ENCODE measurements at regions not wholly inside any gene's neighbourhood (a gene's known extent, or its start where the extent isn't known, plus 50 kb on each side); places are given as distances from the start of the nearest gene placed in this dataset.
"Not testable (repeated sequence)": the region's sequence is repeated elsewhere in the genome, so short reads cannot be mapped to it uniquely, and the experiment has no call there.

- H3K36me3 ChIP-seq (replicated peaks) = no peaks in the 10 kb centered on the region
- DNase-seq (ENCODE audit: low spot score in 2 of 2) = no peak
- in situ Hi-C loops (cut with MboI; ENCODE audit: low sequenced_read_pairs) = no loop called here
- no peaks in the 10 kb centered on the region for H3K4me1 ChIP-seq
- no peaks in the 10 kb centered on the region for H3K27me3 ChIP-seq (ENCODE audit: low read depth)
- no peak overlapping the region for H3K4me3 ChIP-seq
- no peaks in the 10 kb centered on the region for H3K9me3 ChIP-seq
These were observed 94.3 kb upstream of the STK32A start for GRCh38 chr5:147140558-147140957.

GRCh38 chr5:147141580-147141979, 93.2 kb upstream of the STK32A start:
- H3K4me3 ChIP-seq; H3K9me3 ChIP-seq; DNase-seq (ENCODE audit: low spot score in 2 of 2); H3K4me1 ChIP-seq; in situ Hi-C loops (cut with MboI; ENCODE audit: low sequenced_read_pairs); H3K36me3 ChIP-seq (replicated peaks); H3K27me3 ChIP-seq (ENCODE audit: low read depth): not testable (repeated sequence)

GRCh38 chr5:147143215-147143614, 91.6 kb upstream of the STK32A start:
- Histone ChIP-seq H3K36me3 (replicated peaks) (no peaks in the 10 kb centered on the region), H3K4me1 (no peaks in the 10 kb centered on the region), H3K4me3 (no peak overlapping the region), H3K9me3 (no peaks in the 10 kb centered on the region), H3K27me3 (ENCODE audit: low read depth) (no peaks in the 10 kb centered on the region)
- DNase-seq (ENCODE audit: low spot score in 2 of 2) = no peak
- in situ Hi-C loops (cut with MboI; ENCODE audit: low sequenced_read_pairs) = no loop called here

- in situ Hi-C loops (cut with MboI; ENCODE audit: low sequenced_read_pairs) = no loop called here
- DNase-seq (ENCODE audit: low spot score in 2 of 2) = no peak
- H3K27me3 ChIP-seq (ENCODE audit: low read depth) = no peaks in the 10 kb centered on the region
- no peaks in the 10 kb centered on the region for H3K9me3 ChIP-seq
- H3K36me3 ChIP-seq (replicated peaks) = no peaks in the 10 kb centered on the region
- no peaks in the 10 kb centered on the region for H3K4me1 ChIP-seq
- H3K4me3 ChIP-seq = no peak overlapping the region
These were observed 89.5 kb upstream of the STK32A start for GRCh38 chr5:147145328-147145727.

- Histone ChIP-seq H3K9me3 (no peaks in the 10 kb centered on the region), H3K36me3 (replicated peaks) (no peaks in the 10 kb centered on the region), H3K27me3 (ENCODE audit: low read depth) (0 out of 2 replicates have a peak, but pooled peaks cover 3% of the 10 kb centered on the region), H3K4me3 (no peak overlapping the region), H3K4me1 (no peaks in the 10 kb centered on the region)
- in situ Hi-C loops (cut with MboI; ENCODE audit: low sequenced_read_pairs) = no loop called here
- no peak for DNase-seq (ENCODE audit: low spot score in 2 of 2)
These were observed 86.1 kb upstream of the STK32A start for GRCh38 chr5:147148715-147149114.

- in situ Hi-C loops (cut with MboI; ENCODE audit: low sequenced_read_pairs) = no loop called here
- Histone ChIP-seq H3K4me1 (no peaks in the 10 kb centered on the region), H3K27me3 (ENCODE audit: low read depth) (0 out of 2 replicates have a peak, but pooled peaks cover 3% of the 10 kb centered on the region), H3K4me3 (no peak overlapping the region), H3K9me3 (no peaks in the 10 kb centered on the region), H3K36me3 (replicated peaks) (no peaks in the 10 kb centered on the region)
- no peak for DNase-seq (ENCODE audit: low spot score in 2 of 2)
These were observed 82.7 kb upstream of the STK32A start for GRCh38 chr5:147152086-147152485.

- no peaks in the 10 kb centered on the region for H3K9me3 ChIP-seq
- H3K27me3 ChIP-seq (ENCODE audit: low read depth) = peaks cover 8% of the 10 kb centered on the region; the same call in 1 of the 2 replicates
- no peak overlapping the region for H3K4me3 ChIP-seq
- no peak for DNase-seq (ENCODE audit: low spot score in 2 of 2)
- H3K4me1 ChIP-seq = no peaks in the 10 kb centered on the region
- in situ Hi-C loops (cut with MboI; ENCODE audit: low sequenced_read_pairs) = no loop called here
- no peaks in the 10 kb centered on the region for H3K36me3 ChIP-seq (replicated peaks)
These were observed 80.0 kb upstream of the STK32A start for GRCh38 chr5:147154809-147155208.

GRCh38 chr5:147156012-147156411, 78.8 kb upstream of the STK32A start:
- in situ Hi-C loops (cut with MboI; ENCODE audit: low sequenced_read_pairs) = no loop called here

GRCh38 chr5:147160902-147161700, 73.7 kb upstream of the STK32A start:
- peak in 1 of 2 experiments; percentile 3 for DNase-seq (ENCODE audit: low spot score in 2 of 2)

More at GRCh38 chr5:147156012-147156411, 78.8 kb upstream of the STK32A start:
- no peak for DNase-seq (ENCODE audit: low spot score in 2 of 2)
- Histone ChIP-seq H3K4me1 (no peaks in the 10 kb centered on the region), H3K4me3 (no peak overlapping the region), H3K9me3 (no peaks in the 10 kb centered on the region), H3K36me3 (replicated peaks) (no peaks in the 10 kb centered on the region), H3K27me3 (ENCODE audit: low read depth) (peaks cover 8% of the 10 kb centered on the region; the same call in 1 of the 2 replicates)

GRCh38 chr5:147162740-147163139, 72.1 kb upstream of the STK32A start:
- no peak for DNase-seq (ENCODE audit: low spot score in 2 of 2)
- no peaks in the 10 kb centered on the region for H3K4me1 ChIP-seq
- no peaks in the 10 kb centered on the region for H3K9me3 ChIP-seq
- H3K36me3 ChIP-seq (replicated peaks) = no peaks in the 10 kb centered on the region
- no peak overlapping the region for H3K4me3 ChIP-seq
- in situ Hi-C loops (cut with MboI; ENCODE audit: low sequenced_read_pairs) = no loop called here
- peaks cover 7% of the 10 kb centered on the region; the same call in 1 of the 2 replicates for H3K27me3 ChIP-seq (ENCODE audit: low read depth)

More at GRCh38 chr5:147160902-147161700, 73.7 kb upstream of the STK32A start:
- Histone ChIP-seq H3K4me3 (no peak overlapping the region), H3K36me3 (replicated peaks) (no peaks in the 10 kb centered on the region), H3K27me3 (ENCODE audit: low read depth) (peaks cover 5% of the 10 kb centered on the region; the same call in 1 of the 2 replicates), H3K9me3 (no peaks in the 10 kb centered on the region), H3K4me1 (no peaks in the 10 kb centered on the region)
- in situ Hi-C loops (cut with MboI; ENCODE audit: low sequenced_read_pairs) = no loop called here

GRCh38 chr5:147167529-147167928, 67.3 kb upstream of the STK32A start:
- no peaks in the 10 kb centered on the region for H3K9me3 ChIP-seq
- H3K27me3 ChIP-seq (ENCODE audit: low read depth) = 0 out of 2 replicates have a peak, but pooled peaks cover 6% of the 10 kb centered on the region
- in situ Hi-C loops (cut with MboI; ENCODE audit: low sequenced_read_pairs) = no loop called here
- no peak overlapping the region for H3K4me3 ChIP-seq
- no peaks in the 10 kb centered on the region for H3K4me1 ChIP-seq
- no peak for DNase-seq (ENCODE audit: low spot score in 2 of 2)
- no peaks in the 10 kb centered on the region for H3K36me3 ChIP-seq (replicated peaks)

GRCh38 chr5:147168578-147169327, 66.1 kb upstream of the STK32A start:
- Histone ChIP-seq H3K36me3 (replicated peaks) (no peaks in the 10 kb centered on the region), H3K27me3 (ENCODE audit: low read depth) (peaks cover 9% of the 10 kb centered on the region; the same call in 1 of the 2 replicates), H3K4me1 (no peaks in the 10 kb centered on the region), H3K4me3 (no peak overlapping the region), H3K9me3 (no peaks in the 10 kb centered on the region)
- in situ Hi-C loops (cut with MboI; ENCODE audit: low sequenced_read_pairs) = no loop called here
- no peak for DNase-seq (ENCODE audit: low spot score in 2 of 2)

GRCh38 chr5:147169399-147169798, 65.4 kb upstream of the STK32A start:
- no peaks in the 10 kb centered on the region for H3K9me3 ChIP-seq
- no peak for DNase-seq (ENCODE audit: low spot score in 2 of 2)
- H3K27me3 ChIP-seq (ENCODE audit: low read depth) = peaks cover 9% of the 10 kb centered on the region; the same call in 1 of the 2 replicates
- H3K4me1 ChIP-seq = no peaks in the 10 kb centered on the region
- H3K4me3 ChIP-seq = no peak overlapping the region
- in situ Hi-C loops (cut with MboI; ENCODE audit: low sequenced_read_pairs) = no loop called here
- H3K36me3 ChIP-seq (replicated peaks) = no peaks in the 10 kb centered on the region

GRCh38 chr5:147169901-147170300, 64.9 kb upstream of the STK32A start:
- Histone ChIP-seq H3K36me3 (replicated peaks) (no peaks in the 10 kb centered on the region), H3K4me3 (no peak overlapping the region), H3K9me3 (no peaks in the 10 kb centered on the region), H3K4me1 (no peaks in the 10 kb centered on the region), H3K27me3 (ENCODE audit: low read depth) (peaks cover 9% of the 10 kb centered on the region; the same call in 1 of the 2 replicates)
- in situ Hi-C loops (cut with MboI; ENCODE audit: low sequenced_read_pairs) = no loop called here
- no peak for DNase-seq (ENCODE audit: low spot score in 2 of 2)

Measured in HAP-1 (cell line).